Psoas muscle (tissue), 7 donors: ENCODE measurements at regions not wholly inside any gene's neighbourhood (a gene's known extent, or its start where the extent isn't known, plus 50 kb on each side); places are given as distances from the start of the nearest gene placed in this dataset.

Experiments
- ATAC-seq, 4 donors: fragments of 200-7000 bp; cut with Tn5 transposase; one replicate each; pipeline ENCODE4 v1.9.1; 2020; ENCODE audit warnings: moderate library complexity in 3 of 4, mild to moderate bottlenecking in 2 of 4
- DNase-seq, 2 donors: peaks; one replicate each; pipeline ENCODE4 v3.0.0-alpha.2; 2020
- H3K27ac ChIP-seq: fragments of 200-600 bp; one replicate; pipeline ENCODE4 v1.8.0; 2022
- H3K27me3 ChIP-seq, 3 donors: fragments of 200-600 bp in 1 of 3; one replicate each; pipeline versions ENCODE4 v1.6.1 to v1.8.0; 2013 to 2022; ENCODE audit warnings: low read length in 2 of 3, mild to moderate bottlenecking in 2 of 3, moderate library complexity in 1 of 3; ENCODE audit not compliant: insufficient read depth in 3 of 3
- H3K36me3 ChIP-seq, 2 donors: fragments of 200-600 bp in 1 of 2; one replicate each; pipeline versions ENCODE4 v1.6.1 to v1.8.0; 2013 to 2022; ENCODE audit warnings: low read depth in 1 of 2, mild to moderate bottlenecking in 1 of 2, moderate library complexity in 1 of 2; ENCODE audit not compliant: insufficient read depth in 1 of 2
- H3K4me1 ChIP-seq: fragments of 200-600 bp; one replicate; pipeline ENCODE4 v1.8.0; 2022
- H3K4me3 ChIP-seq: fragments of 200-600 bp; one replicate; pipeline ENCODE4 v1.8.0; 2022; ENCODE audit warnings: mild to moderate bottlenecking
- H3K9me3 ChIP-seq: fragments of 200-600 bp; one replicate; pipeline ENCODE4 v1.8.0; 2022
- CTCF ChIP-seq: fragments of 200-600 bp; IDR thresholded peaks from one replicate; pipeline ENCODE4 v1.8.0; 2022; ENCODE audit warnings: antibody characterized with exemption
- WGBS, 3 donors: extraction: QIAGEN DNeasy Blood & Tissue Kit; methylation state at CpG; one replicate each; pipeline versions ENCODE4 v1.1.6 to v1.1.7; 2013; 5-methylcytosine and 5-hydroxymethylcytosine counted together
- intact Hi-C, 2 donors: fragments of 100-400 bp; cut with DNase I; formaldehyde crosslinking; loops; one replicate each; pipeline versions ENCODE4 v1.11.0 to v1.14.2; 2022
- donor health status: healthy with polysubstance abuse.
- donor health status: DM: no; HTN: no; CAD: no; lungs with moderate emphysema.
- donor health status: Bipolar disorder and iron deficiency.
- donor health status: healthy.
- donor health status: DM: yes; HTN: yes; CAD: no.
- donor health status: DM: no; HTN: no; CAD: no.
- donor health status: DM: yes; HTN: yes; CAD: no.

- Histone ChIP-seq H3K9me3 (no peaks in the 10 kb centered on the region), H3K27me3 (peaks cover 0 to 7% (median 0%) of the 10 kb centered on the region in 3 donors), H3K4me1 (no peaks in the 10 kb centered on the region), H3K36me3 (no peaks in the 10 kb centered on the region), H3K27ac (no peak overlapping the region), H3K4me3 (no peak overlapping the region)
- WGBS, 3 donors, result 61 to 75% (median 75%) methylated on average over 2 of the region's 2 CpGs
- TF ChIP-seq CTCF, result no peak
- intact Hi-C loops, result no loop called here
- DNase-seq, result no peak
- no peak for ATAC-seq
Observed at GRCh38 chrX:20637351-20637750, 370.6 kb upstream of the RPS6KA3 start.

- Histone ChIP-seq H3K4me1 (no peaks in the 10 kb centered on the region), H3K4me3 (no peak overlapping the region), H3K27ac (no peak overlapping the region), H3K9me3 (no peaks in the 10 kb centered on the region), H3K27me3 (peaks cover 0 to under 1% (median 0%) of the 10 kb centered on the region in 3 donors), H3K36me3 (no peaks in the 10 kb centered on the region)
- DNase-seq (no peak), ATAC-seq (no peak)
- TF ChIP-seq CTCF, result no peak
- intact Hi-C loops, result no loop called here
- WGBS, 3 donors, result 65 to 74% (median 65%) methylated on average over 3 of the region's 3 CpGs
Observed at GRCh38 chrX:20633451-20633850, 366.7 kb upstream of the RPS6KA3 start.

GRCh38 chrX:20623448-20623847 lies 356.7 kb upstream of the RPS6KA3 start:
- 49 to 78% (median 77%) methylated on average over 2 of the region's 2 CpGs for WGBS, 3 donors
- Histone ChIP-seq H3K36me3 (no peaks in the 10 kb centered on the region), H3K27ac (no peak overlapping the region), H3K27me3 (no peaks in the 10 kb centered on the region), H3K9me3 (no peaks in the 10 kb centered on the region), H3K4me1 (no peaks in the 10 kb centered on the region), H3K4me3 (no peak overlapping the region)
- no peak for DNase-seq
- intact Hi-C loops, result no loop called here
- ATAC-seq, result no peak
- TF ChIP-seq CTCF, result no peak

GRCh38 chrX:20620306-20620705 lies 353.6 kb upstream of the RPS6KA3 start:
- Histone ChIP-seq H3K9me3 (no peaks in the 10 kb centered on the region), H3K27ac (no peak overlapping the region), H3K36me3 (no peaks in the 10 kb centered on the region), H3K4me3 (no peak overlapping the region), H3K27me3 (no peaks in the 10 kb centered on the region), H3K4me1 (no peaks in the 10 kb centered on the region)
- 64 to 84% (median 82%) methylated on average over 2 of the region's 2 CpGs for WGBS, 3 donors
- TF ChIP-seq CTCF, result no peak
- no peak for ATAC-seq
- DNase-seq, result no peak
- intact Hi-C loops, result no loop called here

- Histone ChIP-seq H3K36me3 (no peaks in the 10 kb centered on the region), H3K27me3 (peaks cover 0 to 12% (median 0%) of the 10 kb centered on the region in 3 donors), H3K27ac (no peak overlapping the region), H3K4me1 (no peaks in the 10 kb centered on the region), H3K4me3 (no peak overlapping the region), H3K9me3 (no peaks in the 10 kb centered on the region)
- ATAC-seq (no peak), DNase-seq (no peak)
- WGBS, 3 donors, result 63 to 79% (median 75%) methylated on average over 2 to 3 of the region's 3 CpGs
- intact Hi-C loops, result no loop called here
- no peak for TF ChIP-seq CTCF
Observed at GRCh38 chrX:20609916-20610415, 343.3 kb upstream of the RPS6KA3 start.
